ENCODE measurements at regions not wholly inside any gene's neighbourhood (a gene's known extent, or its start where the extent isn't known, plus 50 kb on each side); places are given as distances from the start of the nearest gene placed in this dataset.
"Not testable (repeated sequence)": the region's sequence is repeated elsewhere in the genome, so short reads cannot be mapped to it uniquely, and the experiment has no call there.

DNA sequence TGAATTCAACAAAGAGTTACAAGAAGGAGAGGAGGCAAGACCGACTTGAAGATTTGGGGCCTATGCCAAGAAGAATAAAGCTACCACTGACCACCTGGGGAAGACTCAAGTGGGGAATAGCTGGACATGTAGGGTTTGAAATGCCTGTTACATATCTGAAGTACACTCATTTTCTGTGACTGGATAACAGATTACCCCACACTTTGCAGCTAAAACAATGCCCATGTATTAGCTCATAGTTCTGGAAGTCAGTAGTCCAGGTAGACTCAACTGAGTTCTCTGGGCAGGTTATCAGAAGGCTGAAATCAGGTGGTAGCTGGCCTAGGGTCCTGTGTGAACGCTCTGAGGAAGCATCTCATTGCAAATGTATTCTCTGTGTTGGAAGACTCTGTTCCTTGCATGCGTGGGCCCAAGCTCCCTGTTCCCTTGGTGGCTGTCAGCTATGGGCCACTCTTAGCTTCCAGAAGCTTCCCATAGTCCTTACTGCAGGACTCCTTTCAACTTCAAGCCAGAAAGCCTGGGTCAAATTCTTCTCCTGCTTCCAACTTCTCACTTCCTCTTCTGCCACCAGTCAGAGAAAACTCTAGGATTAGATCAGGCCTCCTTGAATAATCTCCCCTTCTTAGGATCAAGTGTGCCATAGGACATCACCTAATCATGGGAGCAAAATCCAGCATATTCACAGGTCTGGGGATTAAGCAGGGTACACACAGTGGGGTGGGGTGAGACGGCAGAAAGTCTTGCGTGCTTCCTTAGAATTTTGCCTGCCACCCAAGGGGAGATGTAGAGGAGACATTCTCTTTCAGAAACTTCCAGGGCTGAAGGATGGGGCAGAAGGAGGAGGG, 187.8 kb downstream of the SHQ1 start:
- no peak for DNase-seq

DNA sequence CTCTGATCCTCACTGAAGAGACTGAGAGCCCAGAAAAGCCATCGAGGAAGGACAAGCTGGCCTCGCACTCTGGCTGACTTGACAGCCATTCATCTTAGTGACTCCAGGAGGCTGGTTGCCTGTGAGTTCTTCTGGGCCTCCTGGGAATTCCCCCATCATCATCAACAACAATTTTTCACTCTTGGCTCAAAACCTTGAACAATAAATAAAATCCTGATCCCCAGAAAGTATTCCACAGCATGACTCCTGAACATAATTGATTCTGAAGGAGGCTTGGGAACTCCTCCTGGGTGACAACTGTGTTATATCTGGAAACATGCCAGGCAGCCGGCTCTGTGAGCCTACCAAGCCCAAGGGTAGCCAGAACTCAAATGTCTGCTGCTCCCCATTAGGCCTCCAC, 188.6 kb downstream of the SHQ1 start:
- no peak for DNase-seq

DNA sequence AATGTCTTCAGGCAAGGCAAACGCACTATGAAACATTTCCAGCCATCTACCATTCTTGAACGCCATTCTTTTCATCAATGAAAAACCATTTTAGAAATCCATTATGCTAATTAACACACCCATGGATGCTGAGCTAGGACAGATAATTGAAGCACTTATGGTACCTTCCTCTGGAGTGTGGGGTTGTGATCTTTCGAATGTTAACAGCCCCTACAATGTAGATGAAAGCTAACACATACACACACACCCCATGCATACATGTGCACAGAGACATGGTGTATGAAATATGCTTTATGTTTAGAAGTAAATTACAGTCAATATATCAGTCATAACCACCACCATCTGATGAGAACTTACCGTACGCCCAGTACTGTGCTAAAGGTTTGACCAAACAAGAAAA, 189.1 kb downstream of the SHQ1 start:
- no peak for DNase-seq

DNA sequence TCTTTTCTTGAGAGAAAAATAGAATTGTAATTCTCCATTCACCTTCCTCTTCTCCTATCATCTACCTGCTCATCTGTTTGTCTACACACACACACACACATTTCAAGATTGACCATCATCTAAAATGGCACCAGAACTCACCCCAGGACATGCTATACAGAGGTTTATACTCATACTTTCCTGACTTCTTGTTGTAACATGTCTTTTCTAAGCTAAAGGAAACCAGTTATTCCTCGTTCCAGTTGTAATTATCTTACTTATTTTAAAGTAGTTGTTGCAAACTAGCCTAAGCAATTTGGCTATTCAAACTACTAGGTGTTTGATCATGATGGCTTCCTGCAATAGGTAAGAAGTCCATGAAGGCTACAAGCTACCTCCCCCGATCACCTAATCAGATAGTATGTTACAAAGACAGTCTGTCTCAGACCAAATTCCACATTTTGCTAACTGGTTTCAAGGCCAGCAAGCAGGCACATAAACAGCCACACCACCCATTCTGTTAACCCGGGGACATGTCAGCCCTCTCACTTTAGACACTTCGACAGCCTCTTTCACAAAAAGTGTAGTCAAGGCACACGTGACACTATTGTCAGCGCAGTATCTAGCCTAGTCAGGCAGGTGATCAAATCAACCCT, 189.7 kb downstream of the SHQ1 start:
- DNase-seq, result no peak

DNA sequence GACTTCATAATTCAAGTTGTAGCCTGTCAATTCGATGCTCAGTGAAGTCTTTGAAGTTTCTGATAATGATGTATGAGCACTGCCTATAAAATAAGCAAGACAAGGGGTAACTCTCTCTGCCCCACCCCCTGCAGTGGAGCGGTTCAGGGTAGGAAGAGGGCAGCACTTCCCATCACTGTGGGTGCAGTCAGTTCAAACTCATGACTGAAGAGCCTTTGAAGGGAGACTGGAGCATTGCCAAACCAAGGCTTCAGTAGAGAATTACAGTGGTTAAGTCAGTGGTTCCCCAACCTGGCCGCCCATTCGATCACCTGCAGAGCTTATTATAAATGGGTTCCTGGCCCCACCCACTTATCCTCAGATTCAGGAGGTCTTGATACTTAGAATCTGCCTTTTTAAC, 190.6 kb downstream of the SHQ1 start:
- no peak for DNase-seq

DNA sequence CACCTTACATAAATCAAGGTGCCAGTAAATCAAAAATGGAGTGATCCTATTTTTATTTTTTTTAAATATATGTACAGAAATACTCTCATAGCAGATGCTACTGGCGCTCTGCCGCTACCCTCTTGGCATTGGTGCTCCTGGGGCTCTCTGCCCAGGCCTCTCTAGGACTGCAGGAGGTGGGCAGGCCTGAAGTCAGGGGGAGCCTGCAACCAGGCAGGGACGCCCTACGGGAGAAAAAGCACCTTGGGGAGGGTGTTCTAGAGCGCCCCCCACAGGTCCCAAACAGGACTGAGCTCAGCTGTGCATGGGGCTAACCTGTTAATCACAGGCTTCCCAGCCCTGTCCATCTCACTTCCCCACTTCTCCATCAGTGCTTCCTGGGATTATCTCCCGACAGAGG, 192.5 kb downstream of the SHQ1 start:
- no peak for DNase-seq

DNA sequence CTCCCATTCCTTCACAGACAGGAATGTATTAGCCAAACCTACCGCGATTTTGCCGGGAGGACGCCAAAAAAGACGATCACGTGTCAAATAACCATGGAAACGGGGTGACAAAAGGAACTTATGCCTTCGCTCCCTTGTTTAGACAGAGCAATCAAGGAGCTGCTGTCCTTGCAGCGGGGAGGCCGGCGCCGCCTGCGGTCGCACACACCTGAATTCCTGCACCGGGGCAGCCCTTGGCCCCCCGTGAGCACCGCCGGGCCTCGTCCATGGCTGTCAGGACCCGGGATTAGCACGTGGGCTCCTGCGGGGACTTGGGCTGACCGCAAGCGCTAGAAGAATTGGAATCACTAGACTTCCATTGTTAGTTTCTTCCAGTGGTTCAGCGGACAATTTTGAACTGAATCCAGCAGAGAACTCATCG, 193.1 kb downstream of the SHQ1 start:
- DNase-seq, result peak; percentile 23

DNA sequence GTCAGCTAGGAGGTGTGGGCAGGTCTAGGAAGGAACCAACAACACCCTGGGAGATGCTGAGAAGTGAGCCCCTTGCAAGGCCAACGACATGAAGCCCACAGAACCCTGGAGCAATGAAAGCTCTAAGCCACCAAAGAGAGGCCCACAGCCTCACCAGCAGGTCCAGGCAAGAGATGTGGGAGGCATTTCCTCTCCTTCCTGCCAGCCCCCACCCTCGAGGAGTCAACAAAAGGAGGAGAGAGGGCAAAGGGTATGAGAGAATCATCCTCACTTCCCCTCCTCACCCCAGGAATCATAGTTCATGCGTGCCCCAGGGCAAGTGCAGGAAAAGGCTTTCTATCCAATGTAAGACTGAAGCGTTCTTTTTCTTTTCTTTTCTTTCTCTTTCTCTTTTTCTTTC, 195.8 kb downstream of the SHQ1 start:
- no peak for DNase-seq

DNA sequence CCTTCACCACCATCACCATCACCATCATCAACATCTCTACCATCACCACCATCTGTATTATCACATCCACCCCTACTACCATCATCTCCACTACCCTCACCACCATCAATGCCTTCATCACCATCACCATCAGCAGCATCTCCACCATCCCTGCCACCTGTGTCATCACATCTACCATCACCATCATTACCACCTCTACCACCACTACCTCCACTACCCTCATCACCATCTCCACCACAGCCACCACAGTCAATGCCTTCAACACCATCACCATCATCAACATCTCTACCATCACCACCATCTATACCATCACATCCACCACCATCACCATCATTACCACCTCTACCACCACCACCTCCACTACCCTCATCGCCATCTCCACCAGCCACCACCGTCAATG, 196.7 kb downstream of the SHQ1 start:
- no peak for DNase-seq

DNA sequence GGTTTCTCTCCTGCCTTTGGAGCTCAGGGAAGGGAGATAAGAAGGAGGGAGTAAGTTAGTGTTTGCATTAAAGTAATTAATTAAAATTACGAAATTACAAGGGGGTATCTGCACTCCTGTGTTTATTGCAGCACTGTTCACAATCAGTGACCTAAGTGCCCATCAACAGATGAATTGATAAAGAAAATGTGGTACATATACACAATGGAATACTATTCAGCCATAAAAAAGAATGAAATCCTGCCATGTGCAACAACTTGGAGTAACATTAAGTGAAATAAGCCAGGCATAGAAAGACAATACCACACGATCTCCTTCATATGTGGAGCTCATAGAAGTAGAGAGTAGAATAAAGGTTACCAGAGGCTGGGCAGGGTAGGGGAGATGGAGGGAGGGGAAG, 202.0 kb downstream of the SHQ1 start:
- no peak for DNase-seq

DNA sequence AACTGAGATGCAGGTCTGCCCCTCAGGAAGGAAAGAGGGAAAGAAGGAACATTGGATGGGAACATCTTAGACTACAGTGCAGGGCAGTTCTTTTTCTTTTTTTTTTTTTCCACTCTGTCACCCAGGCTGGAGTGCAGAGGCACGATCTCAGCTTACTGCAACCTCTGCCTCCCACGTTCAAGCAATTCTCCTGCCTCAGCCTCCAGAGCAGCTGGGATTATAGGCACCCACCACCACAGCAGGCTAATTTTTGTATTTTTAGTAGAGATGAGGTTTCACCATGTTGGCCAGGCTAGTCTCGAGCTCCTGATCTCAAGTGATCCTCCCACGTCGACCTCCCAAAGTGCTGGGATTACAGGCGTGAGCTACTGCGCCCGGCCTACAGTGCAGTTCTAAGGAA, 204.6 kb downstream of the SHQ1 start:
- not testable (repeated sequence) for DNase-seq

DNA sequence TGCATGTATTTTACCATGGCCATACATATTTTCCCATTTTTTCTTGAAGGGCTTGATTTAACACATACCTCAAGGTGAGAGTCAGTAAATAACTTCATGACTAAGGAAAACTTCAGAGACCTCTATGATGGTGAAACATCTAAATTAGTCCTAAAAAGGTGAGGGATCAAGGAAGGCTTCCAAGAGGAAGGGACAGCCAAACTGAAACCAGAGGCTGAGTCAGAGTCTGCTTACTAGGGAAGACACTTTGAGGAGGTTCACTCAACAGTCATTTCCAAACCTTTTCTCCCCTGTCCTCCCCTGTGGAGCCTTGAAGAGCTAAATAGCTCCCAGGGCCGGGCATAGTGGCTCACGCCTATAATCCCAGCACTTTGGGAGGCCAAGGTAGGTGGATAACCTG, 206.6 kb downstream of the SHQ1 start:
- no peak for DNase-seq

DNA sequence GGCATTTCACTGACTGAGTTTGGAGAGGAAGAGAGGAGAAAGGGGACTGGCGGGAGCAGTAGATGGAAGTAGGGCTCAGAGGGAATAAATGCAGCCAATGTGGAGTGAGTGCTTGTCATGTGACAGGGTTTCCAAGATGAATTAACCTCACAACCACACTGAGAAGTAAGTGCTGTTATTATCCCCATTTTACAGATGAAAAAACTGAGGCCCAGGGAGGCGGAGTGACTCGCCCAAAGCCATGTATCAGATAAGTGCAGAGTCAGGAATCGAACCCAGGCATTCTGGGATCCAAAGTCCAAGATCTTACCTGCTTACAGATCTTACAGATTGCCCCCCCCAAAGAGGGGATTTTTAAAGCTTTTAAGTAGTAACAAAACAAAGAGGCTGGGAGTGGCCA, 207.2 kb downstream of the SHQ1 start:
- DNase-seq, result no peak

DNA sequence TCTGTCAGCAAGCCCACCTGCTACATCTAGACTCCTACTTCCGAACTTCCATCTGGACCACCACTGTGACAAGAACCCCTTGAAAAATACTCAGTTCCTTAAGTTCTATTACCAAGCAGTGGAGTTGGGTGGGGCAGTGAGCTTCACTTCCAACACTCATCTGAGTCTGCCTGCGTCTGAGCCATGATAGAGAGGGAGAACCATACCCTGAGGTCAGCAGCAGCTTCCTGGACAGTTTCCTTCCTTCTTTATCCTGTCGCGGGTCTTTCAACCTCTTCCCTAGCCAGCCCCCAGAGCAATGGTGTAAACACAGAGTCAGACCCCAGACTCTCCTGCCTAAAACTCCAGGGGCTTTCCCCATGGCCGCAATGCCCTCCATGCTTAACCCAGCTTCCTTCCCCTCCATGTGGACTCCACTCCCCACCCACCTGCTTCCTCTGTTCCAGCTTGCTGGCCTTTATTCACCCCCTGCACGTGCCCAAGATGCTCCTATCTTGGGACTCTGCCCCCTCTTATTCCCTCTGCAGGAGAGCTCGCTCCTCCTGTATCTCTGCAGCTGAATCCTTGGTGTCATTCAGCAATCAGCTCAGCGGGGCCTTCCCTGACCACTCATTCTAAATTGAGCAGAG, 211.2 kb downstream of the SHQ1 start:
- no peak for DNase-seq

DNA sequence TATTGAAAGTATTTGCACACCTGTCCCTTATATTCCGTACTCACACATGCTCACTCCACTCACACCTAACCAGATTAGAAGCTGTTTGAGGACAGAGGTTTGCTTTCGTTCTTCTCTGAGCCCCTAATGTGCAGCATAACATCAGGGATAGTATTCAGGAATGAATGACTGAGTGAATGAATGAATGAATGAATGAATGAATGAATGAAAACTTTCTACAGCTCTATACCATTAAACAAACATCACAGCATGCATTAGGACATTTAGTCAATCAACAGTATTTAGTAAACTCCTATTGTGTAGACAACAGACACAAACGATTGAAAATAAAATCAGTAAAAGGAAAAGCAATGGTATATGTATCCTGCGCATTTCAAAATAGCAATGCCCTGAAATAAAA, 212.7 kb downstream of the SHQ1 start:
- no peak for DNase-seq

DNA sequence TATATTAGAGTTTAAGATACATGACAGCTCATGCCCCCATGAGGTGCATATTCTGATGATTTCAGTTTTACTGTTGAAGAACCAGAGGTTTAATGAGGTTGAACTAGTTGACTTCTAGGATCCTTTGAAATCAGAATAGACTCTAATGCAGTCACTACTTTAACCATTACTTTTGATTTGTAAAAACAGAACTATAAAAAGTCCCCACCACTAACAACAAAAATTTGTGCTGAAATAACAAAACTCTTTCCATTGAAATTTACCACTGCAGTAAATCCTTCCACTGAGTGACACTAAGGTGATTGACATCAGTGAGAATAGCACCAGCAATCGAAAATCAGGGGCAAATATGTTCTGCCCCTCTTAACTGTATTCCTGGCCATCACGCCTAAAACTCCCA, 214.1 kb downstream of the SHQ1 start:
- no peak for DNase-seq

DNA sequence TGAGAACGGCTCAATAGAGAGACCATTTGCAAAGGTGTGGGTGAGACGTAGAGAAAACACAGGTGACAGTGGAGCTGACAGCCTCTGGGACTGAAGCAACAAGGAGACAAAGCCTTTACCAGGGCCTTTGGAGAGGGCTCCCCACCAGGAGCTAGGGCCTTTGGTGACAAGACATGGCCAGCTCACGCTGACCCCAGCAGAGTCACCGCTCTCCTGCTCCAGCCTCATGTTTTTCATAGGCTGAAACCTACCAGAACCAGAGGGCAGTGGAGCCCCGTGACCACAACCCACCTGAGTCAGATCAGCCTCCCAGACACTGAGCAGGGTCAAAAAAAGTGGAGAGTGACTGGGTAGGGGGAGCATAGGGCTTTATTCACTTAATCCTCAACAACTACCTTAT, 214.7 kb downstream of the SHQ1 start:
- DNase-seq, result no peak

DNA sequence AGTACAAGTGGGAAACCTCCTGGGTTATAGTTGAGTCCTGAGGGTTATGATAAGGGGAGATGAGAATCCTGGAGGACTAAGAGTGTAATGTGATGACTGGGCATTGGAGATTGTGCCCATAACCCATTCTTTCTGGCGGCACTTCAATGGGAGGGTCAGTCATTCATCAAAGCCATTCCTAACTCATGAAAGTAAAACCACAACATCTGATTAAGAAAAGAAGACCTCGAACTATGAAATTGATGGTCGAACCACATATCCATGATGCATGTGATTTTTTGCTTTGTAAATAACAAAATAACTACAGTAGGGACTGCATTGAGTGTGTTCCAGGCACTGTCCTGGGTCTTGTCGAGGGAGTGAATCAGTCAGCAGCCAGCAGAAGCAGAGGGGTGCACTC, 215.1 kb downstream of the SHQ1 start:
- no peak for DNase-seq

DNA sequence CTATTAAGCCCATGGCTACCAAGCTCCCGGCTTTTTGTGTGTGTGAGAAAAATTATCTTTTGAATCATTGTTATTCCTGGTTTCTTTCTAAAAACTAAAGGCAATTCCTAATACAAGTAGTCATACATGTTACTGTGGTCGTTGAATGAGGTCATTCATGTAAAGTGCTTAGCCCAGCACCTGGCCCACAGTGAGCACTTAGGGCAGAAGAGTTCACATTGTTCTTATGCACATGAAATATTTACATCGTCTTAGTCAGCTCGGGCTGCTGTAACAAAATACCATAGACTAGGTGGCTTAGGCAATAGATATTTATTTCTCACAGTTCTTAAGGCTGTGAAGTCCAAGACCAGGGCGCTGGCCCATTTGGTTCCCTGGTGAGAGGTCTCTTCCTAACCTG, 216.1 kb downstream of the SHQ1 start:
- DNase-seq, result no peak

DNA sequence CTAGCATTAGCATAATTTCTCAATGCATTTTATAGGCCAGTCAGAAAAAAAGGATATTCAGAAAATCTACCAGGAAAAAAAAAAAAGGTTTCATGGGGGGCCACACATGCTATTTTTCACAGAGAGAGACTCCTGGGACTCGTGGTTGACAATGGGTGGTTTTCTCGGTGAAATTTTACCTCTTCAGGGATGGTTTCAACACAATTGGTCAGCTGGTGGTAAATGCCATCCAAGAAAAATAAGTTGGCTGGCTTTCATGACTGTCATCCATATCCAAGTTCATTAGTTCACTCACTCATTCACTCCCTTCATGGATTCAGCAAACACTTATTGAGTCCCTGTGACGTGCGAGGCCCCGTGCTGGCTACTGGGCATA, 217.3 kb downstream of the SHQ1 start:
- DNase-seq, result no peak

DNA sequence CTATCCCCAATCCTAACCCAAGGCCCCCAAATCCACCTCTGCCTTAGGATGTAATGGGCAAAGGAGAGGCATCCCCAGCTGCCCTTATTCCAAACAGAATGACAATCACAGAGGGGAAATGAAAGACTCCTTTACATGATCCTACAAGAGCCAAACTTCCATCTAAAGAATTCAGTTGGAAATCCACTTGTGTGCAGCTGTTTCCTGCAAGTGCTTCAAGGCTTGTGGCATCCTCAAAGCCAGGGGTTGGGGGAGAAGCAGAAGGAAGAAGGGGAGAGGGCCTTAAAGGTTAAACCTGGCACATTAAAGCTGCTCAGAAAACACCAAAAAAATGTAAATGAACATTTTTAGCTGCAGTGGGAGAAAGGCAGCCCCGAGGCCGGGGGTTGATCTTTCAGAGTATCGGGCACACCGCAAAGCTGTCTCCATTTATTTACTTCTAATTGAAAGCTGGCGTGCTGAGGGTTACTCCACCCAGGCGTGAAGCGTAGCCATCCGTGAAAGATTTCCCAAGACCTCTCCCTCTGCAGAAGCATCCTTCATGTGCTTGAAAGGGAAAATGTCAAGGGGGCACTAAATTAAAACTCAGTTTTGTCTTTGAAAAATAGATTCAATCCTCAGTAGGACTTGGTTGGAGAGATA, 217.8 kb downstream of the SHQ1 start:
- no peak for DNase-seq

DNA sequence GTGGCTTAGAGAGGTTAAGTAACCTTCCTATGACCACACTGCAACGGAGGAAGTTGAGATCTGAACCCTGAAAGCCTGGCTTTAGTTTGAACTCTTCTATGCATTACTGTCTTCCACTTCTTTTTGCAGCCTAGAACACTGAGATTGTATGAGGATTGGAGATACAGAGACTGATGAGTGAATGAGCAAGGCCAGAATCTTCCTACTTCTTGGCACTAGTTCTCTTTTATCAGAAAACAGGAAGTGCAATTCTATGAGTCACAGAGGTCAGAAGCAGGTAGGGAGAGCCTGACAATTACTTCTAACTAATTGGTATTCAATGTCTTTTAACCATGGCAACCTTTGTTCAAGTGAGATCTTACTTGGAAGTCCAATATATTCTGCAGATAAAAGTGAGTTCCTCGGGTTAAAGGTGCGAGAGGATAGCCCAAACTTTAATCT, 219.0 kb downstream of the SHQ1 start:
- no peak for DNase-seq

DNA sequence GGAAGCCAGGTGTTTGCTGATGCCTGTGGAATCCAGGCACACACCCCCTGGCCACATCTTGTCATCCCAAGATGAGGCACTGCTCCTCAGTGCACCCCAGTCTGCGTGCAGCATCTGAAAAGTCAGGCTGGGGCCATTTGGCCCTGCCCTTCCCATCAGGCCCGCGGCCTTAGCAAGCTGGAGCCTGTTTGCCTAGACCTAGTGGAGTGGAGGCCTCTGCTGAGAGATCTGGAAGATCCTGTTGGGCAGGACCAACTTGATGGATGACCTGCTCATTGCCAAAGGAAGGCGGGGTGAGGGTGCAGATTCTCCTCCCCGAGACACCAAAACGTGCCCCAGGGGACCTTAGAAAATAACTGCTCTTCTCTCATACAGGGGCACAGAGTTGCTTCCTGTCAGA, 220.2 kb downstream of the SHQ1 start:
- DNase-seq, result no peak

All from muscle of arm (tissue), 1 donor.